ENCODE measurements at regions not wholly inside any gene's neighbourhood (a gene's known extent, or its start where the extent isn't known, plus 50 kb on each side); places are given as distances from the start of the nearest gene placed in this dataset.

GRCh38 chr1:221012120-221012519 is 132.9 kb downstream of the HLX start:
- H3K4me1 ChIP-seq (ENCODE audit: control insufficient read depth in 3 of 3, insufficient read depth in 2 of 3, low read depth in 1 of 3, low read length in 2 of 3): no peaks in the 10 kb centered on the region
- no peak overlapping the region for H3K27ac ChIP-seq (ENCODE audit: low read depth in 1 of 3, low read length in 2 of 3)
- no peaks in the 10 kb centered on the region for H3K36me3 ChIP-seq (ENCODE audit: control insufficient read depth in 3 of 3, insufficient read depth in 2 of 3, low read depth in 1 of 3, low read length in 3 of 3)
- no peak overlapping the region for H3K4me3 ChIP-seq (ENCODE audit: low read depth in 1 of 3, low read length in 3 of 3)
- DNase-seq (no peak), FAIRE-seq (no peak)
- no peaks in the 10 kb centered on the region for H3K9me3 ChIP-seq (ENCODE audit: control insufficient read depth in 2 of 2, insufficient read depth in 1 of 2, low read depth in 1 of 2, low read length in 1 of 2)
- WGBS, 3 donors: 82 to 91% (median 82%) methylated on average over 5 of the region's 5 CpGs
- no peaks in the 10 kb centered on the region for H3K27me3 ChIP-seq (ENCODE audit: control insufficient read depth in 3 of 3, insufficient read depth in 3 of 3, low read length in 3 of 3)

DNA sequence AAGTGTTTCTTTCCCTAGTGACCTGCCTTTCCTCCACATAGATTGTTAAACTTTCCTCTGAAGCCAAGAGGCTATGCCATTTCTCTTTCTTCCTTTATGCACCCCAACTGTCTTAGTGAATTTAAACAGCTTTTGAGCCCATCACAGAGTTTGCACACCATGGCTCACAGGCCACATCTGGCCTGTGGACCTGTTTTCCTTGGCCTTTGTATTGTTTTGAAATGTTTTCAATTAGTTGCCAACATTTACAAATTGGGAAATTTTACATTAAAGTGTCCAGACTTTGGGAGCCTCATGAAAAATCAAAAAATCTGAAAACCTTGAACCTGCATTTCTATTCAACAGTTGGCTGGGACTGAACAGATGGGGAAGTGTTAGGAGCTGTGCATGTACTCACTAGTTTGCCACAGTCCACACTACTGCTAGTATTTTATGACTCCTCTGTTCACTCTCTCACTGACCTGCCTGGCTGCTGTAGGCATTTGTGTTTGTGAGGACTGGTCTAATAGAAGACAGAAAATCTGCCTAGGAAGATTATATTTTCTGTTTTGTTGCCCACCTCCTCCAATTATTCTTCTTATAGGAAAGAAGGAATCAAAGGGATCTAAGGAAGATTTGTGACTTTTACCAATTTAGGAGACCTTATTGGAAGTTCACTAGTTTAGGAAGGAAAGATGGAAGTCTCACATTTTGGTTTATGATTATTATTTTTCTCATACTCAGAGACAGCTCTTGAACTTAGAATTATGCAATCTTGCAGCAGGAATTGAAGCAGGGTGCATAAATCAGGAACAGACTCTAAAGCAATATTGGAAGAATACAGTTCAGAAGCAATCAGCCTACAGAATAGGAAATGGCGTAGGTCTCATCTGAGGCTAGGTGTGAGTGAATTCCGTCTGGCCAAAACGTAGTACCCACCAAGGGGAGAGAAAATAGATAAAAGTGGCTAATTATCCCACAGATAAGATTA is 134.7 kb downstream of the HLX start:
- Histone ChIP-seq H3K27ac (ENCODE audit: low read depth in 1 of 3, low read length in 2 of 3) (no peak overlapping the region), H3K4me1 (ENCODE audit: control insufficient read depth in 3 of 3, insufficient read depth in 2 of 3, low read depth in 1 of 3, low read length in 2 of 3) (no peaks in the 10 kb centered on the region), H3K27me3 (ENCODE audit: control insufficient read depth in 3 of 3, insufficient read depth in 3 of 3, low read length in 3 of 3) (no peaks in the 10 kb centered on the region), H3K36me3 (ENCODE audit: control insufficient read depth in 3 of 3, insufficient read depth in 2 of 3, low read depth in 1 of 3, low read length in 3 of 3) (no peaks in the 10 kb centered on the region), H3K9me3 (ENCODE audit: control insufficient read depth in 2 of 2, insufficient read depth in 1 of 2, low read depth in 1 of 2, low read length in 1 of 2) (no peaks in the 10 kb centered on the region), H3K4me3 (ENCODE audit: low read depth in 1 of 3, low read length in 3 of 3) (no peak overlapping the region)
- no peak for FAIRE-seq
- DNase-seq: no peak
- 54 to 72% (median 58%) methylated on average over 3 of the region's 3 CpGs for WGBS, 3 donors

GRCh38 chr1:221015159-221015790 is 136.0 kb downstream of the HLX start:
- 84 to 91% (median 84%) methylated on average over 5 of the region's 5 CpGs for WGBS, 3 donors
- Histone ChIP-seq H3K4me3 (ENCODE audit: low read depth in 1 of 3, low read length in 3 of 3) (no peak overlapping the region), H3K27ac (ENCODE audit: low read depth in 1 of 3, low read length in 2 of 3) (no peak overlapping the region), H3K9me3 (ENCODE audit: control insufficient read depth in 2 of 2, insufficient read depth in 1 of 2, low read depth in 1 of 2, low read length in 1 of 2) (no peaks in the 10 kb centered on the region), H3K27me3 (ENCODE audit: control insufficient read depth in 3 of 3, insufficient read depth in 3 of 3, low read length in 3 of 3) (no peaks in the 10 kb centered on the region), H3K36me3 (ENCODE audit: control insufficient read depth in 3 of 3, insufficient read depth in 2 of 3, low read depth in 1 of 3, low read length in 3 of 3) (no peaks in the 10 kb centered on the region), H3K4me1 (ENCODE audit: control insufficient read depth in 3 of 3, insufficient read depth in 2 of 3, low read depth in 1 of 3, low read length in 2 of 3) (no peaks in the 10 kb centered on the region)
- no peak for DNase-seq
- no peak for FAIRE-seq

DNA sequence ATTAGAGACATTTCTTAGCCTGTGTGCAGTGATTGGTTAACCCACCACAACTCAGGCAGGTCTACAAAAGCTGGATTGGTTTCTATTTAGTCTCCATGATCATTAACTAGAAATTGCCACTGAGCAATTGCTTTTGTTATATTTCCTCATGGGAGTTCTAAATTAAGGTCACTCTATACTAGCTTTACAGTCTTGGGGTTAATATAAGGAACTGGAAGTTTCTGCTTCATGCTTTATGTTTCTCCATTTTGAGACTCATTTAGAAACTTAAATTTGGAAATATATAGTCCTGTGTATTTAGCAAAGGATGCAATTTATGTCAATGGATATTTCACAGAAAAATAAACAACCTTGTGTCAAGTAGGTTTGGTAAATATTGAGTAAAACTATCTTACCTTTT is 137.5 kb downstream of the HLX start:
- no peak for DNase-seq
- FAIRE-seq: no peak
- no peak overlapping the region for H3K4me3 ChIP-seq (ENCODE audit: low read depth in 1 of 3, low read length in 3 of 3)
- H3K36me3 ChIP-seq (ENCODE audit: control insufficient read depth in 3 of 3, insufficient read depth in 2 of 3, low read depth in 1 of 3, low read length in 3 of 3): no peaks in the 10 kb centered on the region
- no peaks in the 10 kb centered on the region for H3K9me3 ChIP-seq (ENCODE audit: control insufficient read depth in 2 of 2, insufficient read depth in 1 of 2, low read depth in 1 of 2, low read length in 1 of 2)
- H3K27me3 ChIP-seq (ENCODE audit: control insufficient read depth in 3 of 3, insufficient read depth in 3 of 3, low read length in 3 of 3): no peaks in the 10 kb centered on the region
- no peak overlapping the region for H3K27ac ChIP-seq (ENCODE audit: low read depth in 1 of 3, low read length in 2 of 3)
- no peaks in the 10 kb centered on the region for H3K4me1 ChIP-seq (ENCODE audit: control insufficient read depth in 3 of 3, insufficient read depth in 2 of 3, low read depth in 1 of 3, low read length in 2 of 3)

DNA sequence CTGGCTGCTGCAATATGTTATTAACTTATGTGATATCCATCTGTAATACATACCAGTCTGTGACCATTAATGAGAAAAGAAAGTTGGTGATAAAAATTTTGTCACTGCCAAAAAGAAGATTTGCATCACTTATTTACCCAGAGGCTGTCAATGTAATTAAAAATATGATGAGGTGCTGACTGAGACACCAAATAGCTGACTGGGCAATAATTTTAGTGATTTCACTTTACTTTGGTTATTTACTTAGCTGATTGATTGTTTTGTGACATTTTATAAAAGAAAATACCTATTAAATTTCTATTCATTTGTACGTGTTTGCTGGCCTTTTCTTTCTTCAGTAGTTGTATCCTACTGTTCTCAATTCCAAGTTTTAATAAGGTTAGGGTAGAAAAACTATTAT is 139.2 kb downstream of the HLX start:
- DNase-seq (no peak), FAIRE-seq (no peak)
- no peaks in the 10 kb centered on the region for H3K27me3 ChIP-seq (ENCODE audit: control insufficient read depth in 3 of 3, insufficient read depth in 3 of 3, low read length in 3 of 3)
- no peaks in the 10 kb centered on the region for H3K9me3 ChIP-seq (ENCODE audit: control insufficient read depth in 2 of 2, insufficient read depth in 1 of 2, low read depth in 1 of 2, low read length in 1 of 2)
- no peak overlapping the region for H3K4me3 ChIP-seq (ENCODE audit: low read depth in 1 of 3, low read length in 3 of 3)
- H3K4me1 ChIP-seq (ENCODE audit: control insufficient read depth in 3 of 3, insufficient read depth in 2 of 3, low read depth in 1 of 3, low read length in 2 of 3): no peaks in the 10 kb centered on the region
- no peaks in the 10 kb centered on the region for H3K36me3 ChIP-seq (ENCODE audit: control insufficient read depth in 3 of 3, insufficient read depth in 2 of 3, low read depth in 1 of 3, low read length in 3 of 3)
- WGBS, 3 donors: 62 to 85% (median 78%) methylated on average over 1 of the region's 1 CpG
- H3K27ac ChIP-seq (ENCODE audit: low read depth in 1 of 3, low read length in 2 of 3): no peak overlapping the region

GRCh38 chr1:221022331-221022730 is 143.1 kb downstream of the HLX start:
- H3K36me3 ChIP-seq (ENCODE audit: control insufficient read depth in 3 of 3, insufficient read depth in 2 of 3, low read depth in 1 of 3, low read length in 3 of 3): no peaks in the 10 kb centered on the region
- 73 to 83% (median 82%) methylated on average over 3 of the region's 3 CpGs for WGBS, 3 donors
- no peak for FAIRE-seq

DNA sequence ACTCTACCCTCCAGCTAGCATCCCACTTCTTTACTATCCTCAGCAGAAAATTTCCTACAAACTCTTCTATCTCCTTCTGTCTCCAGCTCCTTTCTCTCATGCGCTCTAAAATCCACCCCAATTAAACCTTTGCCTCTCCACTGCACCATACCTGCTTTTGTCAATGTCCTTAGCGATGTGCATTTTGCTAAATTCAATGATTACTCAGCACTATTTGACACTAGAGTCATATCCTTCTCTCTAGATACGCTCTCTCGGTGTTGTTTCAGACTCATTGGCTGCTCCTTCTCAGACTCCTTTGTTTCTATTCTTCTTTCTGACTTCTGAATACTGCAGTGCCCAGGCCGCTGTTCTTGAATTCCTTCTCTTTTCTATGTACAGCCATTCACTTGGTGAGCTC is 144.2 kb downstream of the HLX start:
- no peak for FAIRE-seq

More at GRCh38 chr1:221022331-221022730, 143.1 kb downstream of the HLX start:
- H3K4me3 ChIP-seq (ENCODE audit: low read depth in 1 of 3, low read length in 3 of 3): no peak overlapping the region
- no peak for DNase-seq
- H3K27me3 ChIP-seq (ENCODE audit: control insufficient read depth in 3 of 3, insufficient read depth in 3 of 3, low read length in 3 of 3): no peaks in the 10 kb centered on the region
- no peak overlapping the region for H3K27ac ChIP-seq (ENCODE audit: low read depth in 1 of 3, low read length in 2 of 3)
- H3K9me3 ChIP-seq (ENCODE audit: control insufficient read depth in 2 of 2, insufficient read depth in 1 of 2, low read depth in 1 of 2, low read length in 1 of 2): no peaks in the 10 kb centered on the region
- no peaks in the 10 kb centered on the region for H3K4me1 ChIP-seq (ENCODE audit: control insufficient read depth in 3 of 3, insufficient read depth in 2 of 3, low read depth in 1 of 3, low read length in 2 of 3)

GRCh38 chr1:221025501-221025900 is 146.3 kb downstream of the HLX start:
- 85 to 86% (median 85%) methylated on average over 8 of the region's 8 CpGs for WGBS, 3 donors
- Histone ChIP-seq H3K27me3 (ENCODE audit: control insufficient read depth in 3 of 3, insufficient read depth in 3 of 3, low read length in 3 of 3) (no peaks in the 10 kb centered on the region), H3K9me3 (ENCODE audit: control insufficient read depth in 2 of 2, insufficient read depth in 1 of 2, low read depth in 1 of 2, low read length in 1 of 2) (no peaks in the 10 kb centered on the region), H3K4me1 (ENCODE audit: control insufficient read depth in 3 of 3, insufficient read depth in 2 of 3, low read depth in 1 of 3, low read length in 2 of 3) (no peaks in the 10 kb centered on the region), H3K36me3 (ENCODE audit: control insufficient read depth in 3 of 3, insufficient read depth in 2 of 3, low read depth in 1 of 3, low read length in 3 of 3) (no peaks in the 10 kb centered on the region), H3K27ac (ENCODE audit: low read depth in 1 of 3, low read length in 2 of 3) (no peak overlapping the region), H3K4me3 (ENCODE audit: low read depth in 1 of 3, low read length in 3 of 3) (no peak overlapping the region)
- FAIRE-seq (no peak), DNase-seq (no peak)

More for the DNA sequence above, 144.2 kb downstream of the HLX start:
- Histone ChIP-seq H3K36me3 (ENCODE audit: control insufficient read depth in 3 of 3, insufficient read depth in 2 of 3, low read depth in 1 of 3, low read length in 3 of 3) (no peaks in the 10 kb centered on the region), H3K4me3 (ENCODE audit: low read depth in 1 of 3, low read length in 3 of 3) (no peak overlapping the region), H3K4me1 (ENCODE audit: control insufficient read depth in 3 of 3, insufficient read depth in 2 of 3, low read depth in 1 of 3, low read length in 2 of 3) (no peaks in the 10 kb centered on the region), H3K27ac (ENCODE audit: low read depth in 1 of 3, low read length in 2 of 3) (no peak overlapping the region), H3K9me3 (ENCODE audit: control insufficient read depth in 2 of 2, insufficient read depth in 1 of 2, low read depth in 1 of 2, low read length in 1 of 2) (no peaks in the 10 kb centered on the region), H3K27me3 (ENCODE audit: control insufficient read depth in 3 of 3, insufficient read depth in 3 of 3, low read length in 3 of 3) (no peaks in the 10 kb centered on the region)
- WGBS, 3 donors: 91 to 92% (median 92%) methylated on average over 5 of the region's 5 CpGs
- no peak for DNase-seq
